LNCAP (cell line): ENCODE measurements at regions not wholly inside any gene's neighbourhood (a gene's known extent, or its start where the extent isn't known, plus 50 kb on each side); places are given as distances from the start of the nearest gene placed in this dataset.

ENCODE experiments used
- TF ChIP-seq, protein P1 (sequence below): fragments of 450-650 bp; IDR thresholded peaks from 2 replicates; pipeline ENCODE4 v1.5.1; 2017; ENCODE audit warnings: mild to moderate bottlenecking

DNA sequence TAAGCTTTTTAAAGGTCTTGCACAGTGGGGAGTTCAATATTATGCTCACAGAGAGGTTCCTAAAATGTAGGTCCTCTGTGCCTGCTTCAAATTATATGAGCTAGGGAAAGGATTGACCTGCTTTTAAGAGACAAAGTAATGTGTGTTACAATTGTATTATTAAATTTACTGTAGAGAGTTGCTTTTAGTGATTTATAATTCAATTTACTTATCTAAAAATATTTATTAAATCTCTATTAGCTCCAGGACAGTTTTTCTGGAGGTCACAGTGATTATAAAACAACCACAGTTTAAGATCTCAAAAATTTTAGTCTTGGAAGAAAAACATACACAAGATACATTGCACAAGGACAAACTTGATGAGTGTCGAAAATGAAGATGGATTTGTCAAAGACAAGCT is 665.7 kb upstream of the ARPP21 start:
- TF ChIP-seq, protein P1, sequence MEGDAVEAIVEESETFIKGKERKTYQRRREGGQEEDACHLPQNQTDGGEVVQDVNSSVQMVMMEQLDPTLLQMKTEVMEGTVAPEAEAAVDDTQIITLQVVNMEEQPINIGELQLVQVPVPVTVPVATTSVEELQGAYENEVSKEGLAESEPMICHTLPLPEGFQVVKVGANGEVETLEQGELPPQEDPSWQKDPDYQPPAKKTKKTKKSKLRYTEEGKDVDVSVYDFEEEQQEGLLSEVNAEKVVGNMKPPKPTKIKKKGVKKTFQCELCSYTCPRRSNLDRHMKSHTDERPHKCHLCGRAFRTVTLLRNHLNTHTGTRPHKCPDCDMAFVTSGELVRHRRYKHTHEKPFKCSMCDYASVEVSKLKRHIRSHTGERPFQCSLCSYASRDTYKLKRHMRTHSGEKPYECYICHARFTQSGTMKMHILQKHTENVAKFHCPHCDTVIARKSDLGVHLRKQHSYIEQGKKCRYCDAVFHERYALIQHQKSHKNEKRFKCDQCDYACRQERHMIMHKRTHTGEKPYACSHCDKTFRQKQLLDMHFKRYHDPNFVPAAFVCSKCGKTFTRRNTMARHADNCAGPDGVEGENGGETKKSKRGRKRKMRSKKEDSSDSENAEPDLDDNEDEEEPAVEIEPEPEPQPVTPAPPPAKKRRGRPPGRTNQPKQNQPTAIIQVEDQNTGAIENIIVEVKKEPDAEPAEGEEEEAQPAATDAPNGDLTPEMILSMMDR = no peak

DNA sequence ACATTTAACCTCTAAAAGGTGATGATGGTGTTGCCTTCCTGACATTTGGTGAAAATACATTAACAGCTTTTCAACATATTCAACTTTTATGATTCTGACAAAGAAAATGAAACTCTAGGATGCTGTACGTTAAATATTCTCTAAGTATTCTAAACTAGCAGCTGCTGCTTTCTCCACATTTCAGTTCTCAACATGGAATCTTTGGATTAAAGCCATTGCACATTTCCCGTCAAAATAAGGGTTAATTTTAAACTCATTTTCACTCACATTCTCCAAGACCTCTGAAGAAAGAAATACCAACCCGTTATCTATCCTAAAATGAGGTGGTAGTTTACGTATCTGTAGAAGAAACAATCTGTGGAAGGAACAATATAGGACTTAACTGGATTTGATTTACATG is 655.7 kb upstream of the ARPP21 start:
- TF ChIP-seq, protein P1 = no peak

DNA sequence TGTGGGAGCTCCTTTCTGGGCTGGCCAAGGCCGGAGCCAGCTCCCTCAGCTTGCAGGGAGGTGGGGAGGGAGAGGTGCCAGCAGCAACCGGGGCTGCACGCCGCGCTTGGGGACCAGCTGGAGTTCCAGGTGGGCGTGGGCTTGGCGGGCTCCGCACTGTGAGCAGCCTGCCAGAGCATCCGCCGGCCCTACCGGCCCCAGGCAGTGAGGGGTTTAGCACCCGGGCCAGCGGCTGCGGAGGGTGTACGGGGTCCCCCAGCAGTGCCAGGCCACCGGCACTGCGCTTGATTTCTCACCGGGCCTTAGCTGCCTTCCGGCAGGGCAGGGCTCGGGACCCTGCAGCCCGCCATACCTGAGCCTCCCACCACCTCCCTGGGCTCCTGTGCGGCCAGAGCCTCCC is 651.0 kb upstream of the ARPP21 start:
- TF ChIP-seq, protein P1 = no peak

DNA sequence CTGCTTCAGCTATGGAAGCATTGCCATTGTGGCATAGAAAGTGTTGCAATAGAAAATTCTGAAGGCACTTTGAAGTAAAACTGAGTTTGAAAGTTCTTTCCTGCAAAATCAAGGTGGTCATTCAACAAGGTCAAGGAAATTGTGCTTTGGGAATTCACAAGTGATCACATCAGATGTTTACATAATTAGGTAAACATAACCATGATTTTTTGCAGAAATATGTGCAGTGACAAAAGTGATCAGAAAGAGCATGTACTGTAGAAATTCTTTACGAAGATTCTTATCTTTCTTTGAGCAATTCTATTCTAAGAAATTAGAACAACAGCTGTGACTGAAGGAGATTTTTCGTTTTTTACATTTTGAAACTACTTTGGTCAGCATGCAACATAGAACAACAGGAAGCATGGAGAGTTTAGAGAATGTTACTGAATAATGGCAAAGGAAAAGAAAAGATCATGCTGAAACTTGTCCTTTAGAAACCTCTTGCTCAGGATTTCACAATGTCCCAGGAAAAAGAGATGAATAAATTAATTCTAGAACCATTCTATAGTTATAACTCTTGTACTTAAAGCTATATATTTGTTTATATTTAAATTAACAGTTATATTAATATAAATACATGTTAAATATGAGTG is 643.4 kb upstream of the ARPP21 start:
- TF ChIP-seq, protein P1 = no peak

DNA sequence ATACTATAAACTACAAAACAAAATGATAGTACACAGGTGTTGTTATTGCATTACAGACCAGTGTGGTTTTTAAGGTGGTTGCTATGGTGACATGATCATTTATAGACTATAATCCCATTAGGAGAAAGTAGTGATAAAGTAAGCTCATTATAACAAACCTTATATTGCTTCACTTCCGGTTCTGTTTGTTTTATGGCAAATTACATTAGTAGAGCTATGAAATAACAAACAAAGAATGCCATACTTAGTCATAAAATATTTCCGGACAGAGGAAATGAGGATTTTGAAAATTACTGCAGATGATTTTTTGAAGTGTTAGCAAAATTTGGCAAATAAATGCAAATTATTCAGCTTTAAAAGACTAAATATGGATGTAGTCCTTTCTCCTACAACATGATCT is 640.4 kb upstream of the ARPP21 start:
- TF ChIP-seq, protein P1 = no peak

DNA sequence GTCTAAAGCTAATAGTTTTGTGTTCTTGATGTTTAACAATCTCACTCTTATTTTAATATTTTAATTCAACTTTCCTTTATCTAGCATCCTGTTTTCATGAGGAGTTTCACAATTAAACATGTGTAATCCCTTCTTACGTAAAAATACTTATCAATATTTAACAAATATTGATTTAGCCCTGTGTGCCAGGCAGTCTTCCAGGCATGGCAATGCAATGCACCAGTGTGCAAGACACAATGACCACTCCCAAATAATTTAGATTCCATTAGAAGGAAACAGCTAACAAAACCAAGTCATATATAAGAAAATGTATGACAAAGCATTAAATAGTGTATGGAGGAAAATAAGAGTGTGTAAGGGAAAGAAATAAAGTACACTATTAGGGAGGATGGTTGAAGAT is 627.1 kb upstream of the ARPP21 start:
- TF ChIP-seq, protein P1 = no peak

DNA sequence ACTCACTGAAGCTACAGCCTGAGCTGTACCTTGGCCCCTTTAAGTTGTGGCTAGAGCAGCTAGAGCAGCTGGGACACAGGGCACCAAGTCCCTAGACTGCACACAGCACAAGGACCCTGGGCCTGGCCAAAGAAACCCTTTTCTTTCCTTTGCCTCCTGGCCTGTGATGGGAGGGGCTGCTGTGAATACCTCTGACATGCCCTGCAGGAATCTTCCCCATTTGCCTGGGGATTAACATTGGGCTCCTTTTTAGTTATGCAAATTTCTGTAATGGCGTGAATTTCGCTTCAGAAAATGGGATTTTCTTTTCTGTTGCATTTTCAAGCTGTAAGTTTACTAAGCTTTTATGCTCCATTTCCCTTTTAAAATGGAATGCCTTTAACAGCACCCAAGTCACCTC is 611.2 kb upstream of the ARPP21 start:
- TF ChIP-seq, protein P1 = no peak
